ENCODE measurements at regions not wholly inside any gene's neighbourhood (a gene's known extent, or its start where the extent isn't known, plus 50 kb on each side); places are given as distances from the start of the nearest gene placed in this dataset.
A peak's percentile ranks its signal among the peaks of the same experiment; 100 is the strongest.

DNA sequence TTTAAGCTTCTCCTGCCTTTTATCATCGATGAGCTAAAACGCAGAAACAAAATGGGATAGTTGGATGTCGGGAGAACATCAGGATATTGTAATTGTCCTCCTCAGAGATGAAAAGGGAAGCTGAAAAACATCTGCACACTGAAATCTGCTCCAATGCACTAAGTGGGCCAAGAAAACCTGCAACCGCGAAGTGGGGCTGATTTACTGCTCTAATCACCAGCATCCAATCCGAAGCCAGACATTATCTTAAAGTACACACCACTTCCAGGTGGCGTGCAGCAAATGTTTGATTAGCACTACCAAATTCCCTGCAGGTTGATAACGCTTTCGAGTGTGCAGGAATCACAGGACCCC lies 230.3 kb upstream of the SLC14A2 start:
- peaks cover 15% of the 10 kb centered on the region for H3K27me3 Mint-ChIP-seq (ENCODE audit: low read depth, unreplicated experiment)
- no peaks in the 10 kb centered on the region for H3K36me3 ChIP-seq (ENCODE audit: insufficient read depth, low read length)
- no peak overlapping the region for H3K4me3 Mint-ChIP-seq (ENCODE audit: unreplicated experiment)
- FAIRE-seq (peak; percentile 26), DNase-seq (ENCODE audit: low read depth) (no peak)
- no peaks in the 10 kb centered on the region for H3K9me3 Mint-ChIP-seq (ENCODE audit: unreplicated experiment)
- TF ChIP-seq, protein P1, sequence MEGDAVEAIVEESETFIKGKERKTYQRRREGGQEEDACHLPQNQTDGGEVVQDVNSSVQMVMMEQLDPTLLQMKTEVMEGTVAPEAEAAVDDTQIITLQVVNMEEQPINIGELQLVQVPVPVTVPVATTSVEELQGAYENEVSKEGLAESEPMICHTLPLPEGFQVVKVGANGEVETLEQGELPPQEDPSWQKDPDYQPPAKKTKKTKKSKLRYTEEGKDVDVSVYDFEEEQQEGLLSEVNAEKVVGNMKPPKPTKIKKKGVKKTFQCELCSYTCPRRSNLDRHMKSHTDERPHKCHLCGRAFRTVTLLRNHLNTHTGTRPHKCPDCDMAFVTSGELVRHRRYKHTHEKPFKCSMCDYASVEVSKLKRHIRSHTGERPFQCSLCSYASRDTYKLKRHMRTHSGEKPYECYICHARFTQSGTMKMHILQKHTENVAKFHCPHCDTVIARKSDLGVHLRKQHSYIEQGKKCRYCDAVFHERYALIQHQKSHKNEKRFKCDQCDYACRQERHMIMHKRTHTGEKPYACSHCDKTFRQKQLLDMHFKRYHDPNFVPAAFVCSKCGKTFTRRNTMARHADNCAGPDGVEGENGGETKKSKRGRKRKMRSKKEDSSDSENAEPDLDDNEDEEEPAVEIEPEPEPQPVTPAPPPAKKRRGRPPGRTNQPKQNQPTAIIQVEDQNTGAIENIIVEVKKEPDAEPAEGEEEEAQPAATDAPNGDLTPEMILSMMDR (IDR thresholded peaks at IDR 0.05; ENCODE audit: insufficient read depth, low read depth, low read length), result no peak
- no peak for TF ChIP-seq EZH2 (IDR thresholded peaks at IDR 0.05; ENCODE audit: insufficient read depth, low read length)
- no peak overlapping the region for H3K9ac ChIP-seq (ENCODE audit: low read length)
- H2AFZ ChIP-seq (ENCODE audit: low read depth, low read length), result no peak overlapping the region
- no peaks in the 10 kb centered on the region for H3K4me1 ChIP-seq (ENCODE audit: insufficient read depth, low read length)
- H3K27ac ChIP-seq (ENCODE audit: low read depth, low read length), result no peak overlapping the region
- H4K20me1 ChIP-seq (ENCODE audit: insufficient read depth, low read length), result no peaks in the 10 kb centered on the region
- no peaks in the 10 kb centered on the region for H3K27me3 ChIP-seq (ENCODE audit: insufficient read depth, low read length)
- H3K4me3 ChIP-seq (ENCODE audit: insufficient read depth, low read depth, low read length), result no peak overlapping the region
- H3K79me2 ChIP-seq (ENCODE audit: insufficient read depth, low read length), result no peaks in the 10 kb centered on the region
- H3K4me1 Mint-ChIP-seq (ENCODE audit: low read depth, unreplicated experiment), result no peaks in the 10 kb centered on the region
- H3K36me3 Mint-ChIP-seq (ENCODE audit: low read depth, unreplicated experiment), result no peaks in the 10 kb centered on the region
- H3K9me3 ChIP-seq (ENCODE audit: insufficient read depth, low read depth, low read length), result no peaks in the 10 kb centered on the region
- H3K4me2 ChIP-seq (ENCODE audit: low read length), result no peak overlapping the region
- H3K27ac Mint-ChIP-seq (ENCODE audit: unreplicated experiment), result no peak overlapping the region

GRCh38 chr18:45386041-45386655 lies 229.1 kb upstream of the SLC14A2 start:
- peaks cover 20% of the 10 kb centered on the region for H3K27me3 Mint-ChIP-seq (ENCODE audit: low read depth, unreplicated experiment)
- H3K4me1 Mint-ChIP-seq (ENCODE audit: low read depth, unreplicated experiment), result no peaks in the 10 kb centered on the region
- no peak overlapping the region for H3K4me3 ChIP-seq (ENCODE audit: insufficient read depth, low read depth, low read length)
- no peaks in the 10 kb centered on the region for H4K20me1 ChIP-seq (ENCODE audit: insufficient read depth, low read length)
- H2AFZ ChIP-seq (ENCODE audit: low read depth, low read length), result no peak overlapping the region
- no peak for DNase-seq (ENCODE audit: low read depth)
- no peaks in the 10 kb centered on the region for H3K36me3 ChIP-seq (ENCODE audit: insufficient read depth, low read length)
- no peak overlapping the region for H3K4me2 ChIP-seq (ENCODE audit: low read length)
- H3K4me1 ChIP-seq (ENCODE audit: insufficient read depth, low read length), result no peaks in the 10 kb centered on the region
- TF ChIP-seq, protein P1 (IDR thresholded peaks at IDR 0.05; ENCODE audit: insufficient read depth, low read depth, low read length), result peak; percentile 43
- no peak for TF ChIP-seq EZH2 (IDR thresholded peaks at IDR 0.05; ENCODE audit: insufficient read depth, low read length)
- no peak overlapping the region for H3K9ac ChIP-seq (ENCODE audit: low read length)
- no peak overlapping the region for H3K27ac Mint-ChIP-seq (ENCODE audit: unreplicated experiment)
- FAIRE-seq, result no peak
- H3K27me3 ChIP-seq (ENCODE audit: insufficient read depth, low read length), result no peaks in the 10 kb centered on the region
- H3K9me3 Mint-ChIP-seq (ENCODE audit: unreplicated experiment), result no peaks in the 10 kb centered on the region
- no peaks in the 10 kb centered on the region for H3K9me3 ChIP-seq (ENCODE audit: insufficient read depth, low read depth, low read length)
- no peak overlapping the region for H3K4me3 Mint-ChIP-seq (ENCODE audit: unreplicated experiment)
- no peaks in the 10 kb centered on the region for H3K79me2 ChIP-seq (ENCODE audit: insufficient read depth, low read length)
- no peak overlapping the region for H3K27ac ChIP-seq (ENCODE audit: low read depth, low read length)
- H3K36me3 Mint-ChIP-seq (ENCODE audit: low read depth, unreplicated experiment), result no peaks in the 10 kb centered on the region

- Histone ChIP-seq H2AFZ (ENCODE audit: low read depth, low read length) (no peak overlapping the region), H3K4me2 (ENCODE audit: low read length) (no peak overlapping the region), H3K79me2 (ENCODE audit: insufficient read depth, low read length) (no peaks in the 10 kb centered on the region), H3K27me3 (ENCODE audit: insufficient read depth, low read length) (no peaks in the 10 kb centered on the region), H3K9me3 (ENCODE audit: insufficient read depth, low read depth, low read length) (no peaks in the 10 kb centered on the region), H3K4me3 (ENCODE audit: insufficient read depth, low read depth, low read length) (no peak overlapping the region), H4K20me1 (ENCODE audit: insufficient read depth, low read length) (no peaks in the 10 kb centered on the region), H3K27ac (ENCODE audit: low read depth, low read length) (no peak overlapping the region), H3K4me1 (ENCODE audit: insufficient read depth, low read length) (no peaks in the 10 kb centered on the region), H3K36me3 (ENCODE audit: insufficient read depth, low read length) (no peaks in the 10 kb centered on the region), H3K9ac (ENCODE audit: low read length) (no peak overlapping the region)
- H3K4me1 Mint-ChIP-seq (ENCODE audit: low read depth, unreplicated experiment), result no peaks in the 10 kb centered on the region
- no peaks in the 10 kb centered on the region for H3K9me3 Mint-ChIP-seq (ENCODE audit: unreplicated experiment)
- peaks cover 20% of the 10 kb centered on the region for H3K27me3 Mint-ChIP-seq (ENCODE audit: low read depth, unreplicated experiment)
- FAIRE-seq (no peak), DNase-seq (ENCODE audit: low read depth) (no peak)
- H3K27ac Mint-ChIP-seq (ENCODE audit: unreplicated experiment), result no peak overlapping the region
- H3K4me3 Mint-ChIP-seq (ENCODE audit: unreplicated experiment), result no peak overlapping the region
- no peak for TF ChIP-seq EZH2 (IDR thresholded peaks at IDR 0.05; ENCODE audit: insufficient read depth, low read length)
- no peaks in the 10 kb centered on the region for H3K36me3 Mint-ChIP-seq (ENCODE audit: low read depth, unreplicated experiment)
Measured at GRCh38 chr18:45387229-45387628, 228.0 kb upstream of the SLC14A2 start.

Measured in astrocyte (in vitro differentiated cells and primary cell).